IMR-90 (cell line): ENCODE measurements at regions not wholly inside any gene's neighbourhood (a gene's known extent, or its start where the extent isn't known, plus 50 kb on each side); places are given as distances from the start of the nearest gene placed in this dataset.

Source experiments
- ATAC-seq: fragments of 200-7000 bp; cut with Tn5 transposase; 2 replicates; pipeline ENCODE4 v1.9.1; 2020; ENCODE audit warnings: low read depth, mild to moderate bottlenecking, moderate library complexity
- BruUV-seq: library from RNA; stranded (reverse); fragments of 400-500 nt; replicated peaks from 2 replicates; lab custom pipeline; 2021; lab: Mats Ljungman, UMichigan
- CTCF ChIA-PET: fragments of 300-600 bp; formaldehyde crosslinking; extraction: SDS; loops from one replicate; lab custom pipeline; 2021; ENCODE audit warnings: antibody characterized with exemption; lab: Yijun Ruan, JAX
- POLR2A ChIA-PET: fragments of 300-600 bp; sonication (Branson Sonifier 250); formaldehyde crosslinking; loops from one replicate; lab custom pipeline; 2022; ENCODE audit warnings: antibody characterized with exemption; ENCODE audit not compliant: unreplicated experiment; lab: Charles Lee
- DNase-seq: peaks from one replicate; pipeline ENCODE4 v3.0.0; 2013
- H2AFZ ChIP-seq: replicated peaks from 2 replicates; pipeline ENCODE3; 2013; ENCODE audit warnings: low read length, mild to moderate bottlenecking; ENCODE audit not compliant: poor library complexity
- H2AK5ac ChIP-seq: 2 replicates; pipeline ENCODE4 v1.6.1; 2013; ENCODE audit warnings: low read depth, low read length, inconsistent platforms
- H2AK9ac ChIP-seq: replicated peaks from 2 replicates; pipeline ENCODE3; 2013; ENCODE audit warnings: mild to moderate bottlenecking, low read depth, low read length, moderate library complexity; ENCODE audit not compliant: poor library complexity
- H2BK120ac ChIP-seq: 2 replicates; pipeline ENCODE4 v1.6.1; 2013; ENCODE audit warnings: low read depth, low read length, inconsistent platforms
- H2BK15ac ChIP-seq: 3 replicates; pipeline ENCODE4 v1.6.1; 2013; ENCODE audit warnings: low read depth, low read length, inconsistent platforms
- H2BK20ac ChIP-seq: 2 replicates; pipeline ENCODE4 v1.6.1; 2013; ENCODE audit warnings: low read depth, mild to moderate bottlenecking, inconsistent platforms, low read length, moderate library complexity
- H2BK5ac ChIP-seq: 2 replicates; pipeline ENCODE4 v1.6.1; 2013; ENCODE audit warnings: mild to moderate bottlenecking, low read depth, low read length, inconsistent platforms; ENCODE audit not compliant: poor library complexity, severe bottlenecking
- H3K14ac ChIP-seq: replicated peaks from 2 replicates; pipeline ENCODE4 v1.6.1; 2013; ENCODE audit warnings: low read depth, low read length, inconsistent platforms
- H3K18ac ChIP-seq: 2 replicates; pipeline ENCODE4 v1.6.1; 2013; ENCODE audit warnings: low read depth, low read length, control low read depth
- H3K23ac ChIP-seq: 2 replicates; pipeline ENCODE4 v1.6.1; 2013; ENCODE audit warnings: low read depth, low read length, inconsistent platforms
- H3K27ac ChIP-seq: 2 replicates; pipeline ENCODE4 v1.5.1; 2013; ENCODE audit warnings: mild to moderate bottlenecking, control low read depth, low read length; ENCODE audit not compliant: insufficient read depth
- H3K27me3 ChIP-seq: 2 replicates; pipeline ENCODE4 v1.6.1; 2013; ENCODE audit warnings: low read length; ENCODE audit not compliant: control insufficient read depth, insufficient read depth
- H3K36me3 ChIP-seq: 2 replicates; pipeline ENCODE4 v1.6.1; 2013; ENCODE audit warnings: low read length, mixed read lengths; ENCODE audit not compliant: control insufficient read depth, insufficient read depth
- H3K4ac ChIP-seq: 2 replicates; pipeline ENCODE4 v1.6.1; 2013; ENCODE audit warnings: low read depth, low read length, inconsistent platforms
- H3K4me1 ChIP-seq: 2 replicates; pipeline ENCODE4 v1.6.1; 2013; ENCODE audit warnings: low read length, mixed read lengths; ENCODE audit not compliant: control insufficient read depth, insufficient read depth
- H3K4me2 ChIP-seq: 2 replicates; pipeline ENCODE4 v1.6.1; 2013; ENCODE audit warnings: low read depth, mild to moderate bottlenecking, control low read depth, low read length, moderate library complexity
- H3K4me3 ChIP-seq: 2 replicates; pipeline ENCODE4 v1.5.1; 2013; ENCODE audit warnings: low read depth, mild to moderate bottlenecking, control low read depth, low read length, moderate library complexity; ENCODE audit not compliant: insufficient read depth
- H3K56ac ChIP-seq: 2 replicates; pipeline ENCODE4 v1.6.1; 2013; ENCODE audit warnings: low read length, inconsistent platforms; ENCODE audit not compliant: insufficient read depth; ENCODE audit errors: extremely low read depth
- H3K79me1 ChIP-seq, 2 experiments: 2 replicates each; pipeline ENCODE4 v1.6.1; 2013; ENCODE audit warnings: low read length in 2 of 2, inconsistent platforms in 1 of 2, low read depth in 1 of 2
- H3K9ac ChIP-seq: 2 replicates; pipeline ENCODE4 v1.6.1; 2013; ENCODE audit warnings: low read depth, low read length, control low read depth
- H3K9me1 ChIP-seq: 2 replicates; pipeline ENCODE4 v1.6.1; 2013; ENCODE audit warnings: low read length, inconsistent platforms; ENCODE audit not compliant: insufficient read depth
- H3K9me3 ChIP-seq: 2 replicates; pipeline ENCODE4 v1.6.1; 2013; ENCODE audit warnings: low read length; ENCODE audit not compliant: control insufficient read depth, insufficient read depth
- H4K20me1 ChIP-seq: 2 replicates; pipeline ENCODE4 v1.6.1; 2013; ENCODE audit warnings: low read length, inconsistent platforms; ENCODE audit not compliant: insufficient read depth
- H4K5ac ChIP-seq: 2 replicates; pipeline ENCODE4 v1.6.1; 2013; ENCODE audit warnings: mild to moderate bottlenecking, low read depth, low read length, control low read depth
- H4K8ac ChIP-seq, 2 experiments: 2 replicates each; pipeline ENCODE4 v1.6.1; 2013; ENCODE audit warnings: low read depth in 2 of 2, low read length in 2 of 2, control low read depth in 1 of 2, inconsistent platforms in 1 of 2
- H4K91ac ChIP-seq: 2 replicates; pipeline ENCODE4 v1.6.1; 2013; ENCODE audit warnings: low read depth, low read length, inconsistent platforms; ENCODE audit not compliant: insufficient read depth
- ELK1 ChIP-seq: fragments of 150-350 bp; IDR thresholded peaks from 2 replicates; pipeline ENCODE4 v1.6.1; 2016; ENCODE audit warnings: low read depth, mild to moderate bottlenecking, low read length, moderate library complexity, borderline replicate concordance
- MXI1 ChIP-seq: IDR thresholded peaks from 2 replicates; pipeline ENCODE4 v1.6.1; 2012; ENCODE audit warnings: low read depth, mild to moderate bottlenecking, low read length, moderate library complexity, borderline replicate concordance
- NFE2L2 ChIP-seq: fragments of 150-350 bp; IDR thresholded peaks from 2 replicates; pipeline ENCODE4 v1.6.1; 2016; ENCODE audit warnings: low read depth, mild to moderate bottlenecking, low read length
- SMC3 ChIP-seq: fragments of 150-350 bp; IDR thresholded peaks from 2 replicates; pipeline ENCODE4 v1.6.1; 2016; ENCODE audit warnings: low read depth, mild to moderate bottlenecking, antibody characterized with exemption, low read length, moderate library complexity
- WGBS, 2 experiments: methylation state at CpG; one replicate each; pipeline versions ENCODE4 v1.1.5 to v1.1.7; 2013; ENCODE audit warnings: missing lambda C conversion rate in 2 of 2; ENCODE audit not compliant: insufficient read length in 1 of 2; ENCODE audit errors: extremely low coverage in 2 of 2; 5-methylcytosine and 5-hydroxymethylcytosine counted together
- dilution Hi-C: fragments of 300-500 bp; cut with HindIII; formaldehyde crosslinking; loops from one replicate; pipeline ENCODE4 v1.14.3; 2018; ENCODE audit warnings: low sequenced_read_pairs; ENCODE audit not compliant: unreplicated experiment
- in situ Hi-C: fragments of 300-500 bp; cut with MboI; formaldehyde crosslinking; loops from 3 replicates; pipeline ENCODE4 v1.14.3; 2019; ENCODE audit warnings: low sequenced_read_pairs, inconsistent platforms, mixed read lengths
- intact Hi-C: fragments of 100-400 bp; cut with micrococcal nuclease; formaldehyde crosslinking; loops from 2 replicates; pipeline ENCODE4 v1.10.0; 2022

- no peak overlapping the region for H3K56ac ChIP-seq
- H3K4ac ChIP-seq, result no peak overlapping the region
- H2BK20ac ChIP-seq, result no peak overlapping the region
- H2AK9ac ChIP-seq, result no peak overlapping the region
- no TSS peak for BruUV-seq
- no peak overlapping the region for H4K5ac ChIP-seq
- intact Hi-C loops, result no loop called here
- H3K23ac ChIP-seq, result no peak overlapping the region
- H3K18ac ChIP-seq, result no peak overlapping the region
- peaks cover 10% of the 10 kb centered on the region for H3K9me3 ChIP-seq
- no peak for ATAC-seq
- in situ Hi-C loops, result no loop called here
- ChIA-PET CTCF (no interaction called here), POLR2A (no interaction called here)
- no peak overlapping the region for H3K4me2 ChIP-seq
- H2AFZ ChIP-seq, result no peak overlapping the region
- no peak overlapping the region for H2BK15ac ChIP-seq
- DNase-seq, result no peak
- H3K9me1 ChIP-seq, result no peaks in the 10 kb centered on the region
- no CpG with 5 or more reads among the region's 2 CpGs for WGBS, 2 experiments
- H3K14ac ChIP-seq, result no peak overlapping the region
- H2BK5ac ChIP-seq, result no peak overlapping the region
- no peak overlapping the region for H4K91ac ChIP-seq
- no peak overlapping the region for H4K8ac ChIP-seq
- H3K27ac ChIP-seq, result no peak overlapping the region
- H2AK5ac ChIP-seq, result no peak overlapping the region
- H2BK120ac ChIP-seq, result no peak overlapping the region
- no peak overlapping the region for H3K4me3 ChIP-seq
- H3K9ac ChIP-seq, result no peak overlapping the region
- H3K27me3 ChIP-seq, result no peaks in the 10 kb centered on the region
- no peaks in the 10 kb centered on the region for H3K36me3 ChIP-seq
- no peaks in the 10 kb centered on the region for H3K79me1 ChIP-seq
- TF ChIP-seq SMC3 (no peak), NFE2L2 (no peak), MXI1 (no peak), ELK1 (no peak)
- H4K20me1 ChIP-seq, result no peaks in the 10 kb centered on the region
- no peaks in the 10 kb centered on the region for H3K4me1 ChIP-seq
- dilution Hi-C loops, result no loop called here
Measured at GRCh38 chr2:183829931-183830330, 705.7 kb downstream of the NUP35 start.
